Activated CD4-positive, alpha-beta T cell treated with anti-CD3 and anti-CD28 coated beads for 36 hours (primary cell): ENCODE measurements at regions not wholly inside any gene's neighbourhood (a gene's known extent, or its start where the extent isn't known, plus 50 kb on each side); places are given as distances from the start of the nearest gene placed in this dataset.

Experiments
- ATAC-seq: fragments of 200-7000 bp; cut with Tn5 transposase; one replicate; pipeline ENCODE4 v1.10.0; 2021; ENCODE audit warnings: mild to moderate bottlenecking, moderate library complexity
- CTCF ChIA-PET: fragments of 350-600 bp; sonication (Branson Sonifier 250); formaldehyde crosslinking; loops from one replicate; lab custom pipeline; 2021; ENCODE audit warnings: antibody characterized with exemption; lab: Charles Lee
- POLR2A ChIA-PET: fragments of 350-600 bp; sonication (Branson Sonifier 250); formaldehyde crosslinking; loops from one replicate; lab custom pipeline; 2021; ENCODE audit warnings: antibody characterized with exemption, inconsistent platforms; lab: Charles Lee
- DNase-seq: peaks from one replicate; pipeline ENCODE4 v3.0.0-alpha.2; 2020
- H3K27ac Mint-ChIP-seq: one replicate; pipeline ENCODE4 v1.8.0; 2021; ENCODE audit warnings: mixed read lengths
- H3K27me3 Mint-ChIP-seq: one replicate; pipeline ENCODE4 v1.8.0; 2021; ENCODE audit warnings: mixed read lengths
- H3K36me3 Mint-ChIP-seq: one replicate; pipeline ENCODE4 v1.8.0; 2021; ENCODE audit warnings: low read depth, mixed read lengths
- H3K4me1 Mint-ChIP-seq: one replicate; pipeline ENCODE4 v1.8.0; 2021; ENCODE audit warnings: mixed read lengths
- H3K4me3 Mint-ChIP-seq: one replicate; pipeline ENCODE4 v1.8.0; 2021; ENCODE audit warnings: mild to moderate bottlenecking, moderate library complexity, mixed read lengths
- H3K9me3 Mint-ChIP-seq: one replicate; pipeline ENCODE4 v1.8.0; 2021; ENCODE audit warnings: low read depth, mixed read lengths
- intact Hi-C, 2 experiments: fragments of 100-400 bp; cut with DNase I in 1 of 2; cut with micrococcal nuclease in 1 of 2; formaldehyde crosslinking; loops; one replicate each; pipeline versions ENCODE4 v1.14.2 to v1.15.1; 2022 to 2024; cut with DNase I, micrococcal nuclease

- Mint-ChIP-seq H3K4me3 (no peak overlapping the region), H3K27ac (no peak overlapping the region), H3K36me3 (no peaks in the 10 kb centered on the region), H3K27me3 (peaks cover 3% of the 10 kb centered on the region), H3K9me3 (no peaks in the 10 kb centered on the region), H3K4me1 (no peaks in the 10 kb centered on the region)
- ChIA-PET CTCF (interaction anchor here (0.6 kb wide), 1 partner anchor 15 kb away, joined by 3 read pairs; no protein-coding TSS in a partner anchor), POLR2A (no interaction called here)
- DNase-seq (no peak), ATAC-seq (no peak)
- intact Hi-C loops: no loop called here
Observed at GRCh38 chr10:118908557-118909256, 120.8 kb upstream of the NANOS1 start.

DNA sequence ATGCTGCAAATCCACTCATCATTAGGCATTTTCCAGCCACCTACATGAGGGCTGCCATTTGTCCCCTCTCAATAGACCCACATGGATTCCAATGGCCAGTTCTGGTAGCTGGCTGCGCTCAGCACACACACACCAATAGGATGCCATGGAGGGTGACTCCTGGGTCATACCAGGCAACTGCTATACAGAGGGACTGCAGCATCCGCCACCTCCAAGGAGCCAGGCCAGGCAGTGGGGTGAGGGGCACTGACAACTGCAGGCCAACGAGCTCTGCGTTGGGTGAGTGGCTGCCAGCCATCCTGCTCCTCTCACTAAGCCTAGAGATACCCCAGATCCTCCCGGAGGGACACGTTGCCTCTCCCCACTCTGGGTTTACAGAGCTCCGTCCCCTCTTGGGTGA is 118.8 kb upstream of the NANOS1 start:
- ChIA-PET POLR2A (no interaction called here), CTCF (no interaction called here)
- Mint-ChIP-seq H3K4me1 (no peaks in the 10 kb centered on the region), H3K27me3 (no peaks in the 10 kb centered on the region), H3K9me3 (no peaks in the 10 kb centered on the region), H3K4me3 (no peak overlapping the region), H3K27ac (no peak overlapping the region), H3K36me3 (no peaks in the 10 kb centered on the region)
- intact Hi-C loops: no loop called here
- ATAC-seq: no peak
- no peak for DNase-seq

- no peaks in the 10 kb centered on the region for H3K36me3 Mint-ChIP-seq
- DNase-seq (no peak), ATAC-seq (no peak)
- H3K4me1 Mint-ChIP-seq: no peaks in the 10 kb centered on the region
- intact Hi-C loops: no loop called here
- no peaks in the 10 kb centered on the region for H3K9me3 Mint-ChIP-seq
- H3K27me3 Mint-ChIP-seq: no peaks in the 10 kb centered on the region
- H3K4me3 Mint-ChIP-seq: no peak overlapping the region
- CTCF ChIA-PET: no interaction called here
- H3K27ac Mint-ChIP-seq: no peak overlapping the region
- POLR2A ChIA-PET: no interaction called here
Observed at GRCh38 chr10:118911363-118911762, 118.2 kb upstream of the NANOS1 start.

- no peak for DNase-seq
- Mint-ChIP-seq H3K4me1 (no peaks in the 10 kb centered on the region), H3K27me3 (no peaks in the 10 kb centered on the region), H3K4me3 (no peak overlapping the region), H3K27ac (no peak overlapping the region), H3K9me3 (no peaks in the 10 kb centered on the region), H3K36me3 (no peaks in the 10 kb centered on the region)
- intact Hi-C loops: no loop called here
- ChIA-PET POLR2A (no interaction called here), CTCF (no interaction called here)
- no peak for ATAC-seq
Observed at GRCh38 chr10:118912961-118913600, 116.4 kb upstream of the NANOS1 start.

- intact Hi-C loops: no loop called here
- CTCF ChIA-PET: no interaction called here
- no peak for ATAC-seq
Observed at GRCh38 chr10:118913825-118914224, 115.7 kb upstream of the NANOS1 start.

DNA sequence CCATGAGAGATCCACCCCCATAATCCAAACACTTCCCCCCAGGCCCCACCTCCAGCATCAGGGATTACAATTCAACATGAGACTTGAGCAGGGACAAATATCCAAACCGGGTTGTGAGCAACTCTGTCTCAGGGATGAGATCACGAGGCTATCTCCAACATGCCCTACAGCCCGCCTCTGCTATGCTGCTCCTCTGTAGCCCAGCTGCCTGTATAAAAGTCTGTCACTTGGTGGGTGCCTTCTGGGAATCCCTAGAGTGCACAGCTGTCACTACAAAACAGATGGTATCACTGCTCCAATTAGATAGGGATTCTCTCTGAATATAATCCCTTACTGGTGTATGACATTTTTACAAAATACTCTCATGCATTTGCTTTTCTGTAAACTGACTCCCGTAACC is 114.9 kb upstream of the NANOS1 start:
- POLR2A ChIA-PET: no interaction called here
- intact Hi-C loops: no loop called here
- CTCF ChIA-PET: no interaction called here
- H3K27ac Mint-ChIP-seq: no peak overlapping the region
- no peaks in the 10 kb centered on the region for H3K4me1 Mint-ChIP-seq
- H3K27me3 Mint-ChIP-seq: no peaks in the 10 kb centered on the region
- H3K9me3 Mint-ChIP-seq: no peaks in the 10 kb centered on the region
- no peaks in the 10 kb centered on the region for H3K36me3 Mint-ChIP-seq
- no peak overlapping the region for H3K4me3 Mint-ChIP-seq
- no peak for ATAC-seq
- DNase-seq: no peak

More at GRCh38 chr10:118913825-118914224, 115.7 kb upstream of the NANOS1 start:
- Mint-ChIP-seq H3K36me3 (no peaks in the 10 kb centered on the region), H3K27me3 (no peaks in the 10 kb centered on the region), H3K27ac (no peak overlapping the region), H3K4me1 (no peaks in the 10 kb centered on the region), H3K4me3 (no peak overlapping the region), H3K9me3 (no peaks in the 10 kb centered on the region)
- POLR2A ChIA-PET: no interaction called here
- no peak for DNase-seq

DNA sequence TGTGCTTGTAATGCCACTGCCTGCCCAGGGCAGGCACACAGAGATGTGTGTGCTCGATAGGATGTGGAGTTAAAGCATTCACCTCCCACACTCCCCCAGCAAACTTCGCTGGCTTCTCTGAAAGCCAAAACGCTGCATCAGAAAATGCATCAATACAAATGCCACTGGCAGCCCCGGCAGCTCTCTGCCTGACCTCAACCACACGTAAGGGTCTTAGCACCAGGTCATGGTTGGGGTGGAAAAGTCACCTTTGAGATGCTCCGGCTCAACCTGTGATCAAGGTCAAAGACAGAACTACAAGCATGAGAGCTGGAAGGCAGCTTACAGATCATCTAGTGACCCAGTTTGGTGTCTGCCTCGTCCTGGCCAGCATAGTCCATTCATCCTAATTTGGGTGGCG is 114.4 kb upstream of the NANOS1 start:
- DNase-seq (no peak), ATAC-seq (no peak)
- Mint-ChIP-seq H3K4me1 (no peaks in the 10 kb centered on the region), H3K36me3 (no peaks in the 10 kb centered on the region), H3K9me3 (no peaks in the 10 kb centered on the region), H3K27me3 (peaks cover under 1% of the 10 kb centered on the region), H3K27ac (no peak overlapping the region), H3K4me3 (no peak overlapping the region)
- intact Hi-C loops: no loop called here
- CTCF ChIA-PET: no interaction called here
- POLR2A ChIA-PET: no interaction called here

DNA sequence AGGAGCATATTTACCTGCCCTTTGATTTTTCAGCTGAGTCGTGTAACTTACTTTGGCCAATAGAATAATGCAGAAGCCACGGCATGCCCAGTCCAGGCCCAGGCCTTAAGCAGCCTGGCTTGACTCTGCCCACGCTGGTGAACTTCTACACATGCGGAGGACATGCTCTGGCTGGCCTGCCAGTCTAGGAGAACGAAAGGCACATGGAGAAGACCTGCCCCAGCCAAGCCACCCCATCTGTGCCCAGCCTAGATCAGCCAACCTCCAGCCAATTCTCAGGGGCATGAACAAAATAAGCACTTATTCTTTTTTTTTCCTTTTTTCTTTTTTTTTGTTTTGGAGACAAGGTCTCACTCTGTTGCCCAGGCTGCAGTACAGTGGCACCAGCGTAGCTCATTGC is 112.7 kb upstream of the NANOS1 start:
- POLR2A ChIA-PET: no interaction called here
- Mint-ChIP-seq H3K4me1 (no peaks in the 10 kb centered on the region), H3K27ac (no peak overlapping the region), H3K27me3 (peaks cover 6% of the 10 kb centered on the region), H3K36me3 (no peaks in the 10 kb centered on the region), H3K4me3 (no peak overlapping the region), H3K9me3 (no peaks in the 10 kb centered on the region)
- CTCF ChIA-PET: no interaction called here
- intact Hi-C loops: no loop called here
- ATAC-seq: no peak
- DNase-seq: no peak

GRCh38 chr10:118917701-118918100 is 111.8 kb upstream of the NANOS1 start:
- Mint-ChIP-seq H3K36me3 (no peaks in the 10 kb centered on the region), H3K4me1 (no peaks in the 10 kb centered on the region), H3K4me3 (no peak overlapping the region), H3K9me3 (no peaks in the 10 kb centered on the region), H3K27me3 (peaks cover 9% of the 10 kb centered on the region), H3K27ac (no peak overlapping the region)
- ATAC-seq (no peak), DNase-seq (no peak)
- CTCF ChIA-PET: no interaction called here
- POLR2A ChIA-PET: no interaction called here
- intact Hi-C loops: no loop called here

GRCh38 chr10:118918116-118918515 is 111.4 kb upstream of the NANOS1 start:
- Mint-ChIP-seq H3K27ac (no peak overlapping the region), H3K27me3 (peaks cover 9% of the 10 kb centered on the region), H3K4me1 (no peaks in the 10 kb centered on the region), H3K9me3 (no peaks in the 10 kb centered on the region), H3K4me3 (no peak overlapping the region), H3K36me3 (no peaks in the 10 kb centered on the region)
- POLR2A ChIA-PET: no interaction called here
- intact Hi-C loops: no loop called here
- CTCF ChIA-PET: no interaction called here
- ATAC-seq (no peak), DNase-seq (no peak)

- H3K36me3 Mint-ChIP-seq: no peaks in the 10 kb centered on the region
- no peaks in the 10 kb centered on the region for H3K9me3 Mint-ChIP-seq
- ATAC-seq: no peak
- no peak for DNase-seq
- intact Hi-C loops: no loop called here
- H3K4me1 Mint-ChIP-seq: no peaks in the 10 kb centered on the region
- no peak overlapping the region for H3K27ac Mint-ChIP-seq
- H3K27me3 Mint-ChIP-seq: peaks cover 9% of the 10 kb centered on the region
- no peak overlapping the region for H3K4me3 Mint-ChIP-seq
- ChIA-PET POLR2A (no interaction called here), CTCF (interaction anchor here (0.5 kb wide), 1 partner anchor 281 kb away, joined by 3 read pairs; no protein-coding TSS in a partner anchor)
Observed at GRCh38 chr10:118918587-118918986, 110.9 kb upstream of the NANOS1 start.

DNA sequence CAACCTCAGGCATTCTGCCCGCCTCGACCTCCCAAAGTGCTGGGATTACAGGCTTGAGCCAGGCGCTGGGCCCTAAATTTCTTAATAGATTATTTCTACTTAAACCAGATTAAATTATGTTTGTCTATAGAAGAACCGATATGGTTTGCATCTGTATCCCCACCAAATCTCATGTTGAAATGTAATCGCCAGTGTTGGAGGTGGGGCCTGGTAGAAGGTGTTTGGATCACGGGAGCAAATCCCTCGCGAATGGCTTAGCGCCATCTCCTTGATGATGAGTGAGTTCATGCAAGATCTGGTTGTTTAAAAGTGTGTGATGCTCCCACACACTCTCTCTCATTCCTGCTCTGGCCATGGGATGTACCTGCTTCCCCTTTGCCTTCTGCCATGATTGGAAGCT is 109.3 kb upstream of the NANOS1 start:
- Mint-ChIP-seq H3K36me3 (no peaks in the 10 kb centered on the region), H3K4me3 (no peak overlapping the region), H3K27me3 (peaks cover 11% of the 10 kb centered on the region), H3K9me3 (no peaks in the 10 kb centered on the region), H3K4me1 (no peaks in the 10 kb centered on the region), H3K27ac (no peak overlapping the region)
- CTCF ChIA-PET: interaction anchor here (0.6 kb wide), 1 partner anchor 582 kb away, joined by 3 read pairs; no protein-coding TSS in a partner anchor
- POLR2A ChIA-PET: no interaction called here
- no peak for ATAC-seq
- intact Hi-C loops: no loop called here
- no peak for DNase-seq
